HEK293 (cell line): ENCODE measurements at regions not wholly inside any gene's neighbourhood (a gene's known extent, or its start where the extent isn't known, plus 50 kb on each side); places are given as distances from the start of the nearest gene placed in this dataset.

Source experiments
- CTCF ChIA-PET: fragments of 350-600 bp; formaldehyde crosslinking; extraction: SDS; loops from one replicate; lab custom pipeline; 2021; ENCODE audit warnings: antibody characterized with exemption; lab: Yijun Ruan, JAX
- POLR2A ChIA-PET: fragments of 300-600 bp; formaldehyde crosslinking; extraction: SDS; loops from one replicate; lab custom pipeline; 2020; ENCODE audit warnings: antibody characterized with exemption, inconsistent platforms; lab: Yijun Ruan, JAX
- H3K27ac ChIP-seq: fragments of 200-500 bp; sonication (Bioruptor generic); 2 replicates; pipeline ENCODE4 v1.5.1; 2014; ENCODE audit warnings: low read depth, low read length, control low read depth, inconsistent platforms; ENCODE audit errors: extremely low read depth
- H3K36me3 ChIP-seq, 2 experiments: fragments of 200-500 bp in 1 of 2; sonication (Bioruptor generic) in 1 of 2; 1 replicate in 1 of 2; 2 replicates in 1 of 2; pipeline ENCODE4 v1.5.1; 2014 to 2017; ENCODE audit warnings: inconsistent platforms in 2 of 2, low read length in 2 of 2; ENCODE audit not compliant: control insufficient read depth in 2 of 2, insufficient read depth in 1 of 2
- H3K4me1 ChIP-seq: fragments of 200-500 bp; sonication (Bioruptor generic); 2 replicates; pipeline ENCODE4 v1.5.1; 2014; ENCODE audit warnings: mild to moderate bottlenecking, low read length, inconsistent platforms; ENCODE audit not compliant: control insufficient read depth, insufficient read depth
- H3K4me3 ChIP-seq: 2 replicates; pipeline ENCODE4 v1.5.1; 2011; ENCODE audit warnings: low read depth, mild to moderate bottlenecking, control low read depth, low read length, moderate library complexity
- H3K9me3 ChIP-seq: fragments of 200-500 bp; sonication (Bioruptor generic); 2 replicates; pipeline ENCODE4 v1.5.1; 2014; ENCODE audit warnings: low read depth, low read length, inconsistent platforms; ENCODE audit not compliant: control insufficient read depth, insufficient read depth
- EGR2 ChIP-seq: fragments of 450-650 bp; formaldehyde crosslinking; IDR thresholded peaks from 2 replicates; pipeline ENCODE4 v1.5.1; 2016; ENCODE audit warnings: low read depth, missing biosample characterization, missing genetic modification characterization
- ELK4 ChIP-seq: IDR thresholded peaks from 2 replicates; pipeline ENCODE4 v1.6.1; 2011; ENCODE audit warnings: mild to moderate bottlenecking, low read depth, low read length, borderline replicate concordance
- GLI2 ChIP-seq: fragments of 450-650 bp; formaldehyde crosslinking; IDR thresholded peaks from 2 replicates; pipeline ENCODE4; 2017; ENCODE audit warnings: missing biosample characterization, missing genetic modification characterization, low read depth, borderline replicate concordance
- IKZF3 ChIP-seq: fragments of 450-650 bp; IDR thresholded peaks from 2 replicates; pipeline ENCODE4 v1.5.0; 2018; ENCODE audit warnings: missing biosample characterization, mild to moderate bottlenecking, missing genetic modification characterization, moderate library complexity
- KLF10 ChIP-seq: fragments of 450-650 bp; IDR thresholded peaks from 2 replicates; pipeline ENCODE4 v1.5.1; 2018; ENCODE audit warnings: missing biosample characterization, mild to moderate bottlenecking, missing genetic modification characterization
- MEIS1 ChIP-seq: sonication (generic); formaldehyde crosslinking; IDR thresholded peaks from 2 replicates; pipeline ENCODE4 v1.8.1; 2022; ENCODE audit warnings: missing genetic modification reagents, mild to moderate bottlenecking, borderline replicate concordance
- YY2 ChIP-seq: fragments of 450-650 bp; formaldehyde crosslinking; IDR thresholded peaks from 2 replicates; pipeline ENCODE4 v1.5.1; 2016; ENCODE audit warnings: missing biosample characterization, missing genetic modification characterization
- ZFHX2 ChIP-seq: fragments of 450-650 bp; formaldehyde crosslinking; conservative IDR thresholded peaks from 2 replicates; pipeline ENCODE4 v1.5.1; 2016; ENCODE audit warnings: missing biosample characterization, missing genetic modification characterization
- ZFP37 ChIP-seq: fragments of 450-650 bp; formaldehyde crosslinking; IDR thresholded peaks from 2 replicates; pipeline ENCODE4 v1.5.1; 2016; ENCODE audit warnings: missing biosample characterization, missing genetic modification characterization
- ZFP69B ChIP-seq: fragments of 450-650 bp; formaldehyde crosslinking; IDR thresholded peaks from 2 replicates; pipeline ENCODE4 v1.5.1; 2016; ENCODE audit warnings: missing biosample characterization, missing genetic modification characterization
- ZNF112 ChIP-seq: fragments of 450-650 bp; formaldehyde crosslinking; IDR thresholded peaks from 2 replicates; pipeline ENCODE4 v1.5.0; 2017; ENCODE audit warnings: missing biosample characterization, missing genetic modification characterization
- ZNF133 ChIP-seq: fragments of 450-650 bp; formaldehyde crosslinking; IDR thresholded peaks from 2 replicates; pipeline ENCODE4 v1.5.1; 2016; ENCODE audit warnings: missing biosample characterization, missing genetic modification characterization
- ZNF19 ChIP-seq: fragments of 450-650 bp; formaldehyde crosslinking; IDR thresholded peaks from 2 replicates; pipeline ENCODE4; 2016; ENCODE audit warnings: missing biosample characterization, missing genetic modification characterization, low read depth
- ZNF341 ChIP-seq: fragments of 450-650 bp; formaldehyde crosslinking; IDR thresholded peaks from 2 replicates; pipeline ENCODE4; 2016; ENCODE audit warnings: low read depth, missing biosample characterization, missing genetic modification characterization
- ZNF398 ChIP-seq: fragments of 450-650 bp; formaldehyde crosslinking; IDR thresholded peaks from 2 replicates; pipeline ENCODE4 v1.5.1; 2017; ENCODE audit warnings: missing biosample characterization, missing genetic modification characterization
- ZNF514 ChIP-seq: fragments of 450-650 bp; formaldehyde crosslinking; IDR thresholded peaks from 2 replicates; pipeline ENCODE4 v1.5.1; 2016; ENCODE audit warnings: missing biosample characterization, missing genetic modification characterization
- ZNF549 ChIP-seq: fragments of 450-650 bp; IDR thresholded peaks from 2 replicates; pipeline ENCODE4 v1.5.1; 2018; ENCODE audit warnings: missing biosample characterization, missing genetic modification characterization, mild to moderate bottlenecking, inconsistent platforms, moderate library complexity
- ZNF561 ChIP-seq: fragments of 450-650 bp; IDR thresholded peaks from 2 replicates; pipeline ENCODE4 v1.5.1; 2018; ENCODE audit warnings: missing biosample characterization, missing genetic modification characterization, borderline replicate concordance
- ZNF626 ChIP-seq: fragments of 450-650 bp; sonication (Bioruptor Pico); formaldehyde crosslinking; IDR thresholded peaks from 2 replicates; pipeline ENCODE4 v1.5.1; 2018; ENCODE audit warnings: missing biosample characterization, missing genetic modification characterization, inconsistent platforms
- ZNF692 ChIP-seq: fragments of 450-650 bp; formaldehyde crosslinking; IDR thresholded peaks from 2 replicates; pipeline ENCODE4 v1.5.1; 2016; ENCODE audit warnings: missing biosample characterization, missing genetic modification characterization
- ZNF776 ChIP-seq: fragments of 450-650 bp; formaldehyde crosslinking; IDR thresholded peaks from 2 replicates; pipeline ENCODE4 v1.5.0; 2017; ENCODE audit warnings: missing biosample characterization, missing genetic modification characterization, borderline replicate concordance
- TF ChIP-seq, protein P1 (sequence below): fragments of 450-650 bp; formaldehyde crosslinking; IDR thresholded peaks from 2 replicates; pipeline ENCODE4 v1.5.1; 2016; ENCODE audit warnings: missing biosample characterization, missing genetic modification characterization
- TF ChIP-seq, protein P2 (sequence below): fragments of 450-650 bp; formaldehyde crosslinking; conservative IDR thresholded peaks from 2 replicates; pipeline ENCODE4 v1.5.1; 2016; ENCODE audit warnings: low read depth, missing biosample characterization, missing genetic modification characterization

- Histone ChIP-seq H3K36me3 (no peaks in the 10 kb centered on the region), H3K27ac (no peak overlapping the region), H3K9me3 (no peaks in the 10 kb centered on the region), H3K4me1 (no peaks in the 10 kb centered on the region), H3K4me3 (no peak overlapping the region)
- ChIA-PET CTCF (no interaction called here), POLR2A (no interaction called here)
- no peak for TF ChIP-seq ZNF341
- TF ChIP-seq ZNF19 (tag by site-specific recombination): no peak
- no peak for TF ChIP-seq ZNF133 (tag by site-specific recombination)
- TF ChIP-seq ZNF112: no peak
- TF ChIP-seq, protein P1, sequence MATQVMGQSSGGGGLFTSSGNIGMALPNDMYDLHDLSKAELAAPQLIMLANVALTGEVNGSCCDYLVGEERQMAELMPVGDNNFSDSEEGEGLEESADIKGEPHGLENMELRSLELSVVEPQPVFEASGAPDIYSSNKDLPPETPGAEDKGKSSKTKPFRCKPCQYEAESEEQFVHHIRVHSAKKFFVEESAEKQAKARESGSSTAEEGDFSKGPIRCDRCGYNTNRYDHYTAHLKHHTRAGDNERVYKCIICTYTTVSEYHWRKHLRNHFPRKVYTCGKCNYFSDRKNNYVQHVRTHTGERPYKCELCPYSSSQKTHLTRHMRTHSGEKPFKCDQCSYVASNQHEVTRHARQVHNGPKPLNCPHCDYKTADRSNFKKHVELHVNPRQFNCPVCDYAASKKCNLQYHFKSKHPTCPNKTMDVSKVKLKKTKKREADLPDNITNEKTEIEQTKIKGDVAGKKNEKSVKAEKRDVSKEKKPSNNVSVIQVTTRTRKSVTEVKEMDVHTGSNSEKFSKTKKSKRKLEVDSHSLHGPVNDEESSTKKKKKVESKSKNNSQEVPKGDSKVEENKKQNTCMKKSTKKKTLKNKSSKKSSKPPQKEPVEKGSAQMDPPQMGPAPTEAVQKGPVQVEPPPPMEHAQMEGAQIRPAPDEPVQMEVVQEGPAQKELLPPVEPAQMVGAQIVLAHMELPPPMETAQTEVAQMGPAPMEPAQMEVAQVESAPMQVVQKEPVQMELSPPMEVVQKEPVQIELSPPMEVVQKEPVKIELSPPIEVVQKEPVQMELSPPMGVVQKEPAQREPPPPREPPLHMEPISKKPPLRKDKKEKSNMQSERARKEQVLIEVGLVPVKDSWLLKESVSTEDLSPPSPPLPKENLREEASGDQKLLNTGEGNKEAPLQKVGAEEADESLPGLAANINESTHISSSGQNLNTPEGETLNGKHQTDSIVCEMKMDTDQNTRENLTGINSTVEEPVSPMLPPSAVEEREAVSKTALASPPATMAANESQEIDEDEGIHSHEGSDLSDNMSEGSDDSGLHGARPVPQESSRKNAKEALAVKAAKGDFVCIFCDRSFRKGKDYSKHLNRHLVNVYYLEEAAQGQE (tag by site-specific recombination): peak; percentile 70
- TF ChIP-seq ZFP69B (tag by site-specific recombination): no peak
- TF ChIP-seq KLF10 (tag by site-specific recombination): no peak
- TF ChIP-seq, protein P2, sequence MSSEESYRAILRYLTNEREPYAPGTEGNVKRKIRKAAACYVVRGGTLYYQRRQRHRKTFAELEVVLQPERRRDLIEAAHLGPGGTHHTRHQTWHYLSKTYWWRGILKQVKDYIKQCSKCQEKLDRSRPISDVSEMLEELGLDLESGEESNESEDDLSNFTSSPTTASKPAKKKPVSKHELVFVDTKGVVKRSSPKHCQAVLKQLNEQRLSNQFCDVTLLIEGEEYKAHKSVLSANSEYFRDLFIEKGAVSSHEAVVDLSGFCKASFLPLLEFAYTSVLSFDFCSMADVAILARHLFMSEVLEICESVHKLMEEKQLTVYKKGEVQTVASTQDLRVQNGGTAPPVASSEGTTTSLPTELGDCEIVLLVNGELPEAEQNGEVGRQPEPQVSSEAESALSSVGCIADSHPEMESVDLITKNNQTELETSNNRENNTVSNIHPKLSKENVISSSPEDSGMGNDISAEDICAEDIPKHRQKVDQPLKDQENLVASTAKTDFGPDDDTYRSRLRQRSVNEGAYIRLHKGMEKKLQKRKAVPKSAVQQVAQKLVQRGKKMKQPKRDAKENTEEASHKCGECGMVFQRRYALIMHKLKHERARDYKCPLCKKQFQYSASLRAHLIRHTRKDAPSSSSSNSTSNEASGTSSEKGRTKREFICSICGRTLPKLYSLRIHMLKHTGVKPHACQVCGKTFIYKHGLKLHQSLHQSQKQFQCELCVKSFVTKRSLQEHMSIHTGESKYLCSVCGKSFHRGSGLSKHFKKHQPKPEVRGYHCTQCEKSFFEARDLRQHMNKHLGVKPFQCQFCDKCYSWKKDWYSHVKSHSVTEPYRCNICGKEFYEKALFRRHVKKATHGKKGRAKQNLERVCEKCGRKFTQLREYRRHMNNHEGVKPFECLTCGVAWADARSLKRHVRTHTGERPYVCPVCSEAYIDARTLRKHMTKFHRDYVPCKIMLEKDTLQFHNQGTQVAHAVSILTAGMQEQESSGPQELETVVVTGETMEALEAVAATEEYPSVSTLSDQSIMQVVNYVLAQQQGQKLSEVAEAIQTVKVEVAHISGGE (tag by site-specific recombination): no peak
- TF ChIP-seq ZNF514 (tag by site-specific recombination): no peak
Observed at GRCh38 chr6:4240148-4240547, 104.8 kb upstream of the ECI2 start.

- no peaks in the 10 kb centered on the region for H3K4me1 ChIP-seq
- CTCF ChIA-PET: interaction anchor here (0.6 to 3.1 kb wide), 7 partner anchors 9 to 127 kb away, joined by 3 to 10 read pairs (median 5); no protein-coding TSS in a partner anchor
- no peaks in the 10 kb centered on the region for H3K9me3 ChIP-seq
- H3K36me3 ChIP-seq: no peaks in the 10 kb centered on the region
- POLR2A ChIA-PET: no interaction called here
- no peak overlapping the region for H3K27ac ChIP-seq
- H3K4me3 ChIP-seq: no peak overlapping the region
- TF ChIP-seq ZFHX2 (tag by site-specific recombination) (peak; percentile 77), YY2 (tag by site-specific recombination) (peak; percentile 35; the same call in 1 of the 2 replicates), ZNF626 (tag by site-specific recombination) (no peak), ZNF692 (tag by site-specific recombination) (peak; percentile 82), GLI2 (no peak), ZNF561 (tag by site-specific recombination) (no peak), MEIS1 (CRISPR knock-in tag) (no peak), ZNF776 (tag by site-specific recombination) (no peak), ZFP37 (tag by site-specific recombination) (no peak), IKZF3 (tag by site-specific recombination) (no peak), ZNF549 (tag by site-specific recombination) (peak; percentile 68), ELK4 (no peak), ZNF112 (no peak), EGR2 (tag by site-specific recombination) (peak; percentile 48; the same call in 1 of the 2 replicates), ZNF398 (tag by site-specific recombination) (no peak)
Observed at GRCh38 chr6:4225161-4225872, 89.9 kb upstream of the ECI2 start.
